WERI-Rb-1 (cell line): ENCODE measurements at regions not wholly inside any gene's neighbourhood (a gene's known extent, or its start where the extent isn't known, plus 50 kb on each side); places are given as distances from the start of the nearest gene placed in this dataset.

ENCODE experiments used
- DNase-seq: peaks from one replicate; pipeline ENCODE4 v3.0.0-alpha.2; 2020
- H3K27ac ChIP-seq: fragments of 250-450 bp; sonication (Bioruptor Pico); 2 replicates; pipeline ENCODE4 v1.5.1; 2020; ENCODE audit warnings: mild to moderate bottlenecking, moderate library complexity
- H3K27me3 ChIP-seq: fragments of 250-450 bp; sonication (Bioruptor Pico); 2 replicates; pipeline ENCODE4 v1.5.1; 2021; ENCODE audit warnings: mild to moderate bottlenecking, low read depth, moderate library complexity; ENCODE audit not compliant: insufficient read depth, severe bottlenecking
- H3K36me3 ChIP-seq: fragments of 250-450 bp; sonication (Bioruptor Pico); 2 replicates; pipeline ENCODE4 v1.5.1; 2020; ENCODE audit warnings: mild to moderate bottlenecking, moderate library complexity
- H3K4me3 ChIP-seq: 2 replicates; pipeline ENCODE4 v1.5.1; 2011; ENCODE audit warnings: low read depth, mild to moderate bottlenecking, control low read depth, low read length
- H3K9me3 ChIP-seq: fragments of 250-450 bp; sonication (Bioruptor Pico); 2 replicates; pipeline ENCODE4 v1.5.1; 2021; ENCODE audit warnings: mild to moderate bottlenecking, moderate library complexity; ENCODE audit not compliant: severe bottlenecking
- TF ChIP-seq, protein P1 (sequence below): IDR thresholded peaks from 2 replicates; pipeline ENCODE4 v1.5.1; 2011; ENCODE audit warnings: low read depth, mild to moderate bottlenecking, control low read depth, inconsistent platforms, low read length

DNA sequence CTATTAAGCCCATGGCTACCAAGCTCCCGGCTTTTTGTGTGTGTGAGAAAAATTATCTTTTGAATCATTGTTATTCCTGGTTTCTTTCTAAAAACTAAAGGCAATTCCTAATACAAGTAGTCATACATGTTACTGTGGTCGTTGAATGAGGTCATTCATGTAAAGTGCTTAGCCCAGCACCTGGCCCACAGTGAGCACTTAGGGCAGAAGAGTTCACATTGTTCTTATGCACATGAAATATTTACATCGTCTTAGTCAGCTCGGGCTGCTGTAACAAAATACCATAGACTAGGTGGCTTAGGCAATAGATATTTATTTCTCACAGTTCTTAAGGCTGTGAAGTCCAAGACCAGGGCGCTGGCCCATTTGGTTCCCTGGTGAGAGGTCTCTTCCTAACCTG, 216.1 kb downstream of the SHQ1 start:
- TF ChIP-seq, protein P1, sequence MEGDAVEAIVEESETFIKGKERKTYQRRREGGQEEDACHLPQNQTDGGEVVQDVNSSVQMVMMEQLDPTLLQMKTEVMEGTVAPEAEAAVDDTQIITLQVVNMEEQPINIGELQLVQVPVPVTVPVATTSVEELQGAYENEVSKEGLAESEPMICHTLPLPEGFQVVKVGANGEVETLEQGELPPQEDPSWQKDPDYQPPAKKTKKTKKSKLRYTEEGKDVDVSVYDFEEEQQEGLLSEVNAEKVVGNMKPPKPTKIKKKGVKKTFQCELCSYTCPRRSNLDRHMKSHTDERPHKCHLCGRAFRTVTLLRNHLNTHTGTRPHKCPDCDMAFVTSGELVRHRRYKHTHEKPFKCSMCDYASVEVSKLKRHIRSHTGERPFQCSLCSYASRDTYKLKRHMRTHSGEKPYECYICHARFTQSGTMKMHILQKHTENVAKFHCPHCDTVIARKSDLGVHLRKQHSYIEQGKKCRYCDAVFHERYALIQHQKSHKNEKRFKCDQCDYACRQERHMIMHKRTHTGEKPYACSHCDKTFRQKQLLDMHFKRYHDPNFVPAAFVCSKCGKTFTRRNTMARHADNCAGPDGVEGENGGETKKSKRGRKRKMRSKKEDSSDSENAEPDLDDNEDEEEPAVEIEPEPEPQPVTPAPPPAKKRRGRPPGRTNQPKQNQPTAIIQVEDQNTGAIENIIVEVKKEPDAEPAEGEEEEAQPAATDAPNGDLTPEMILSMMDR: no peak
- no peak for DNase-seq
- H3K27me3 ChIP-seq: no peaks in the 10 kb centered on the region
- H3K9me3 ChIP-seq: no peaks in the 10 kb centered on the region
- H3K36me3 ChIP-seq: no peaks in the 10 kb centered on the region
- no peak overlapping the region for H3K27ac ChIP-seq
- no peak overlapping the region for H3K4me3 ChIP-seq

DNA sequence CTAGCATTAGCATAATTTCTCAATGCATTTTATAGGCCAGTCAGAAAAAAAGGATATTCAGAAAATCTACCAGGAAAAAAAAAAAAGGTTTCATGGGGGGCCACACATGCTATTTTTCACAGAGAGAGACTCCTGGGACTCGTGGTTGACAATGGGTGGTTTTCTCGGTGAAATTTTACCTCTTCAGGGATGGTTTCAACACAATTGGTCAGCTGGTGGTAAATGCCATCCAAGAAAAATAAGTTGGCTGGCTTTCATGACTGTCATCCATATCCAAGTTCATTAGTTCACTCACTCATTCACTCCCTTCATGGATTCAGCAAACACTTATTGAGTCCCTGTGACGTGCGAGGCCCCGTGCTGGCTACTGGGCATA, 217.3 kb downstream of the SHQ1 start:
- no peak overlapping the region for H3K27ac ChIP-seq
- TF ChIP-seq, protein P1: no peak

DNA sequence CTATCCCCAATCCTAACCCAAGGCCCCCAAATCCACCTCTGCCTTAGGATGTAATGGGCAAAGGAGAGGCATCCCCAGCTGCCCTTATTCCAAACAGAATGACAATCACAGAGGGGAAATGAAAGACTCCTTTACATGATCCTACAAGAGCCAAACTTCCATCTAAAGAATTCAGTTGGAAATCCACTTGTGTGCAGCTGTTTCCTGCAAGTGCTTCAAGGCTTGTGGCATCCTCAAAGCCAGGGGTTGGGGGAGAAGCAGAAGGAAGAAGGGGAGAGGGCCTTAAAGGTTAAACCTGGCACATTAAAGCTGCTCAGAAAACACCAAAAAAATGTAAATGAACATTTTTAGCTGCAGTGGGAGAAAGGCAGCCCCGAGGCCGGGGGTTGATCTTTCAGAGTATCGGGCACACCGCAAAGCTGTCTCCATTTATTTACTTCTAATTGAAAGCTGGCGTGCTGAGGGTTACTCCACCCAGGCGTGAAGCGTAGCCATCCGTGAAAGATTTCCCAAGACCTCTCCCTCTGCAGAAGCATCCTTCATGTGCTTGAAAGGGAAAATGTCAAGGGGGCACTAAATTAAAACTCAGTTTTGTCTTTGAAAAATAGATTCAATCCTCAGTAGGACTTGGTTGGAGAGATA, 217.8 kb downstream of the SHQ1 start:
- TF ChIP-seq, protein P1: no peak
- no peak for DNase-seq
- Histone ChIP-seq H3K27ac (no peak overlapping the region), H3K27me3 (no peaks in the 10 kb centered on the region), H3K9me3 (peaks cover 2% of the 10 kb centered on the region), H3K36me3 (no peaks in the 10 kb centered on the region), H3K4me3 (no peak overlapping the region)

More for the DNA sequence above, 217.3 kb downstream of the SHQ1 start:
- Histone ChIP-seq H3K9me3 (no peaks in the 10 kb centered on the region), H3K36me3 (no peaks in the 10 kb centered on the region), H3K4me3 (no peak overlapping the region), H3K27me3 (no peaks in the 10 kb centered on the region)
- DNase-seq: no peak

DNA sequence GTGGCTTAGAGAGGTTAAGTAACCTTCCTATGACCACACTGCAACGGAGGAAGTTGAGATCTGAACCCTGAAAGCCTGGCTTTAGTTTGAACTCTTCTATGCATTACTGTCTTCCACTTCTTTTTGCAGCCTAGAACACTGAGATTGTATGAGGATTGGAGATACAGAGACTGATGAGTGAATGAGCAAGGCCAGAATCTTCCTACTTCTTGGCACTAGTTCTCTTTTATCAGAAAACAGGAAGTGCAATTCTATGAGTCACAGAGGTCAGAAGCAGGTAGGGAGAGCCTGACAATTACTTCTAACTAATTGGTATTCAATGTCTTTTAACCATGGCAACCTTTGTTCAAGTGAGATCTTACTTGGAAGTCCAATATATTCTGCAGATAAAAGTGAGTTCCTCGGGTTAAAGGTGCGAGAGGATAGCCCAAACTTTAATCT, 219.0 kb downstream of the SHQ1 start:
- H3K36me3 ChIP-seq: no peaks in the 10 kb centered on the region
- TF ChIP-seq, protein P1: no peak
- peaks cover 2% of the 10 kb centered on the region for H3K9me3 ChIP-seq
- DNase-seq: no peak
- H3K4me3 ChIP-seq: no peak overlapping the region
- H3K27ac ChIP-seq: no peak overlapping the region
- H3K27me3 ChIP-seq: no peaks in the 10 kb centered on the region

DNA sequence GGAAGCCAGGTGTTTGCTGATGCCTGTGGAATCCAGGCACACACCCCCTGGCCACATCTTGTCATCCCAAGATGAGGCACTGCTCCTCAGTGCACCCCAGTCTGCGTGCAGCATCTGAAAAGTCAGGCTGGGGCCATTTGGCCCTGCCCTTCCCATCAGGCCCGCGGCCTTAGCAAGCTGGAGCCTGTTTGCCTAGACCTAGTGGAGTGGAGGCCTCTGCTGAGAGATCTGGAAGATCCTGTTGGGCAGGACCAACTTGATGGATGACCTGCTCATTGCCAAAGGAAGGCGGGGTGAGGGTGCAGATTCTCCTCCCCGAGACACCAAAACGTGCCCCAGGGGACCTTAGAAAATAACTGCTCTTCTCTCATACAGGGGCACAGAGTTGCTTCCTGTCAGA, 220.2 kb downstream of the SHQ1 start:
- TF ChIP-seq, protein P1: no peak
- Histone ChIP-seq H3K27me3 (no peaks in the 10 kb centered on the region), H3K9me3 (peaks cover 2% of the 10 kb centered on the region), H3K4me3 (no peak overlapping the region), H3K27ac (no peak overlapping the region), H3K36me3 (no peaks in the 10 kb centered on the region)
- DNase-seq: no peak

DNA sequence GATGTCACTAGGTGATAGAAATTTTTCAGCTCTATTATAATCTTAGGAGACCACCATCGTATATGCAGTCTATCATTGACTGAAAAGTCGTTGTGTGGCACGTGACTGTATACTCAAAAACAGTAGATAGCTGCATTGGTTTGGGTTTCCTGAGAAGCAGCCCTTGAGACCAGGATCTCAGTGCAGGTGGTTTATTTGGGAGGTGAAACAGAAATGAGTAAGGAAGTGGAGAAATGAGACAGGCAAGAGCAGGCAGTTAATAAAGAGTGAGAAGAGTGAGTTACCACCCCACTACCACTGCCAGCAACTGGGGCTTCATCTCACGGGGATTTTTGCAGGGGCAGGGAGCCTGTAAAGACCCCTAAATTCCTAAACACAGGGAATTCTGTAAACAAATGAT, 221.0 kb downstream of the SHQ1 start:
- TF ChIP-seq, protein P1: no peak
- Histone ChIP-seq H3K27ac (no peak overlapping the region), H3K27me3 (no peaks in the 10 kb centered on the region), H3K9me3 (peaks cover 2% of the 10 kb centered on the region), H3K36me3 (no peaks in the 10 kb centered on the region), H3K4me3 (no peak overlapping the region)
- no peak for DNase-seq
